NCI-H1930 (cell line): ENCODE measurements at regions not wholly inside any gene's neighbourhood (a gene's known extent, or its start where the extent isn't known, plus 50 kb on each side); places are given as distances from the start of the nearest gene placed in this dataset.

Experiments used
- DNase-seq, 2 experiments: peaks; one replicate each; lab custom pipeline; 2025; lab: John Stamatoyannopoulos, UW

GRCh38 chr21:26224366-26224765 lies 53.8 kb upstream of the APP start:
- DNase-seq = no peak
